T-helper 1 cell (primary cell): ENCODE measurements at regions not wholly inside any gene's neighbourhood (a gene's known extent, or its start where the extent isn't known, plus 50 kb on each side); places are given as distances from the start of the nearest gene placed in this dataset.

ENCODE experiments used
- DNase-seq, 5 donors: peaks; one replicate each; pipeline ENCODE4 v3.0.0-alpha.2; 2012 to 2020

- no peak for DNase-seq
Measured at GRCh38 chr13:34772206-34772605, 169.9 kb upstream of the NBEA start.

GRCh38 chr13:34772881-34773280 lies 169.2 kb upstream of the NBEA start:
- no peak for DNase-seq

GRCh38 chr13:34776390-34776981 lies 165.6 kb upstream of the NBEA start:
- no peak for DNase-seq

GRCh38 chr13:34777089-34777913 lies 164.8 kb upstream of the NBEA start:
- no peak for DNase-seq

- DNase-seq = no peak
Measured at GRCh38 chr13:34777914-34778303, 164.2 kb upstream of the NBEA start.

GRCh38 chr13:34779171-34779570 lies 162.9 kb upstream of the NBEA start:
- no peak for DNase-seq

- DNase-seq = no peak
Measured at GRCh38 chr13:34793301-34793700, 148.8 kb upstream of the NBEA start.

- DNase-seq = no peak
Measured at GRCh38 chr13:34803756-34804155, 138.3 kb upstream of the NBEA start.

GRCh38 chr13:34805347-34805746 lies 136.7 kb upstream of the NBEA start:
- DNase-seq = no peak

GRCh38 chr13:34808649-34809048 lies 133.4 kb upstream of the NBEA start:
- DNase-seq = no peak

- no peak for DNase-seq
Measured at GRCh38 chr13:34810996-34811395, 131.1 kb upstream of the NBEA start.

- no peak for DNase-seq
Measured at GRCh38 chr13:34815526-34815925, 126.5 kb upstream of the NBEA start.

- no peak for DNase-seq
Measured at GRCh38 chr13:34816245-34816884, 125.7 kb upstream of the NBEA start.

- DNase-seq = no peak
Measured at GRCh38 chr13:34816908-34817665, 125.0 kb upstream of the NBEA start.

- no peak for DNase-seq
Measured at GRCh38 chr13:34822650-34823049, 119.4 kb upstream of the NBEA start.

GRCh38 chr13:34826432-34826831 lies 115.6 kb upstream of the NBEA start:
- DNase-seq = no peak

- DNase-seq = no peak
Measured at GRCh38 chr13:34833562-34834182, 108.4 kb upstream of the NBEA start.

GRCh38 chr13:34842466-34842865 lies 99.6 kb upstream of the NBEA start:
- no peak for DNase-seq

- DNase-seq = no peak
Measured at GRCh38 chr13:34847766-34848165, 94.3 kb upstream of the NBEA start.

- no peak for DNase-seq
Measured at GRCh38 chr13:34849406-34849805, 92.7 kb upstream of the NBEA start.

- no peak for DNase-seq
Measured at GRCh38 chr13:34853161-34853560, 88.9 kb upstream of the NBEA start.

- DNase-seq = no peak
Measured at GRCh38 chr13:34857558-34858325, 84.3 kb upstream of the NBEA start.
